ENCODE measurements at regions not wholly inside any gene's neighbourhood (a gene's known extent, or its start where the extent isn't known, plus 50 kb on each side); places are given as distances from the start of the nearest gene placed in this dataset.

DNA sequence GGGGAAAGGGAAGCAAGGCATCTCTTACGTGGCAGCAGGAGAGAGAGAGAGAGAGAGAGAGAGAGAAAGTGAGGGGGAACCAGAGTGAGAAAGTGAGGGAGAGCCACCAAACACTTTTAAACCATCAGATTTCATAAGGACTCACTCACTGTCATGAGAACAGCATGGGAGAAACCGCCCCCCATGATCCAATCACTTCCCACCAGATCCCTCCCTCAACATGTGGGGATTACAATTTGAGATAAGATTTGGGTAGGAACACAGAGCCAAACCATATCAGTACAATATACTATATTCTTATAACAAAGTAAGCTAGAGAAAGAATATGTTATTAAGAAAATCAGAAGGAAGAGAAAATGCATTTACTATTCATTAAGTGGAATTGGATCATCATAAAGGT, 53.7 kb upstream of the PLXNC1 start:
- intact Hi-C loops (cut with micrococcal nuclease) = no loop called here

- intact Hi-C loops (cut with micrococcal nuclease) = no loop called here
Observed at GRCh38 chr12:94095618-94096017, 52.8 kb upstream of the PLXNC1 start.

DNA sequence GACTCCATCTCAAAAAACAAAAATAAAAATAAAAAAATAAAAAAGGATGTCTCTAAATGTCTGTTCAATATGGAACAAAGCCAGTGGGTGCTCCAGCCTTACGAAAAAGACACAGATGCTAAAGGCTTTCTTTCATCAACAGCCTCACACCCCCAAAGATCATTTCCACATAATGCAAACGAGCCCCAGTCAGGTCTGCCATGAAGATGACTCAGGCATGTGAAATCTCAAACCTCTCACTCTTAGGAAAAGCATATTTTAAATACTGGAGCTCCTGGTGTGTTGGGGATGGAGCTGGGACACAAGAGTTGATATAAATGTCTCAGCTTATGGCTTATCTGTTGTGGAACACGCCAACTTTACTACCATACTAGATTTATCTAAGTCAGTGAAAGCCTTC, 49.9 kb upstream of the PLXNC1 start:
- intact Hi-C loops (cut with micrococcal nuclease) = no loop called here

Measured in T-helper 2 cell treated with Interferon-gamma antibody and Interleukin-4, amounts not matched to agents 100 ng/mL and 5 ng/mL, for 36 hours (primary cell).